ENCODE measurements at regions not wholly inside any gene's neighbourhood (a gene's known extent, or its start where the extent isn't known, plus 50 kb on each side); places are given as distances from the start of the nearest gene placed in this dataset.

DNA sequence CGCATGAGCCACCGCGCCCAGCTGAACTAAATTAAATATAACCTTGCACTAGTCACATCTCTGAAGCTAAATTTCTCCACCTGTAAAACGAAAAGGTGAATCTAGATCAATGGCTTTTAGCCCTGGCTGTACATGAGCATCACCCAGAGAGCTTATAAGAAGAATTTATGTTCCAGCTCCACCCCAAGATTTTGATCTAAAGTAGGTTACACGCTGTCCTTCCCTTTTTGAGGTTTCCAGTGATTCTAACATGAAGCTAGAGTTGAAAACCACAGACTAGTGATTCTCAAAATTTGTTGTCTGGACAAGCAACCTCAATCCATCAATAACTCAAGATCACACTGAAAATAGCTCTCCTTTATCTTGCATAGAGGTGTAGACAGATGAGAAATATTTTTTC is 208.8 kb upstream of the CRIM1 start:
- CTCF ChIA-PET, result interaction anchor here (0.7 kb wide), 1 partner anchor 378 kb away, joined by 3 read pairs; no protein-coding TSS in a partner anchor
- Histone ChIP-seq H3K9me3 (ENCODE audit: control insufficient read depth, insufficient read depth, low read depth, low read length) (no peaks in the 10 kb centered on the region), H3K4me1 (ENCODE audit: control insufficient read depth, insufficient read depth, low read length) (no peaks in the 10 kb centered on the region), H3K27ac (ENCODE audit: extremely low read depth, low read depth, low read length) (no peak overlapping the region), H3K4me3 (ENCODE audit: low read depth, low read length) (no peak overlapping the region), H3K36me3 (ENCODE audit: control insufficient read depth in 2 of 2, insufficient read depth in 1 of 2, low read length in 2 of 2) (no peaks in the 10 kb centered on the region)
- TF ChIP-seq TCF7L2 (IDR thresholded peaks at IDR 0.05; ENCODE audit: borderline replicate concordance, low read depth, low read length) (no peak), ZNF473 (tag by site-specific recombination; IDR thresholded peaks at IDR 0.05) (no peak), OSR2 (tag by site-specific recombination; IDR thresholded peaks at IDR 0.05) (no peak), MEIS1 (CRISPR knock-in tag; IDR thresholded peaks at IDR 0.05; ENCODE audit: borderline replicate concordance) (no peak), ZNF626 (tag by site-specific recombination; IDR thresholded peaks at IDR 0.05) (no peak), PRDM4 (tag by site-specific recombination; IDR thresholded peaks at IDR 0.05) (no peak), ZFP41 (tag by site-specific recombination; IDR thresholded peaks at IDR 0.05; ENCODE audit: borderline replicate concordance) (no peak), PRDM1 (tag by site-specific recombination; IDR thresholded peaks at IDR 0.05) (no peak), ZIC2 (tag by site-specific recombination; IDR thresholded peaks at IDR 0.05) (no peak), ZNF433 (tag by site-specific recombination; IDR thresholded peaks at IDR 0.05; ENCODE audit: low read depth) (no peak), ZNF843 (tag by site-specific recombination; IDR thresholded peaks at IDR 0.05) (no peak), ZNF239 (tag by site-specific recombination; IDR thresholded peaks at IDR 0.05) (no peak), ZNF670 (tag by site-specific recombination; IDR thresholded peaks at IDR 0.05; ENCODE audit: low read depth) (no peak), ZNF354C (tag by site-specific recombination; IDR thresholded peaks at IDR 0.05; ENCODE audit: borderline replicate concordance, low read depth) (no peak)
- TF ChIP-seq, protein P1, sequence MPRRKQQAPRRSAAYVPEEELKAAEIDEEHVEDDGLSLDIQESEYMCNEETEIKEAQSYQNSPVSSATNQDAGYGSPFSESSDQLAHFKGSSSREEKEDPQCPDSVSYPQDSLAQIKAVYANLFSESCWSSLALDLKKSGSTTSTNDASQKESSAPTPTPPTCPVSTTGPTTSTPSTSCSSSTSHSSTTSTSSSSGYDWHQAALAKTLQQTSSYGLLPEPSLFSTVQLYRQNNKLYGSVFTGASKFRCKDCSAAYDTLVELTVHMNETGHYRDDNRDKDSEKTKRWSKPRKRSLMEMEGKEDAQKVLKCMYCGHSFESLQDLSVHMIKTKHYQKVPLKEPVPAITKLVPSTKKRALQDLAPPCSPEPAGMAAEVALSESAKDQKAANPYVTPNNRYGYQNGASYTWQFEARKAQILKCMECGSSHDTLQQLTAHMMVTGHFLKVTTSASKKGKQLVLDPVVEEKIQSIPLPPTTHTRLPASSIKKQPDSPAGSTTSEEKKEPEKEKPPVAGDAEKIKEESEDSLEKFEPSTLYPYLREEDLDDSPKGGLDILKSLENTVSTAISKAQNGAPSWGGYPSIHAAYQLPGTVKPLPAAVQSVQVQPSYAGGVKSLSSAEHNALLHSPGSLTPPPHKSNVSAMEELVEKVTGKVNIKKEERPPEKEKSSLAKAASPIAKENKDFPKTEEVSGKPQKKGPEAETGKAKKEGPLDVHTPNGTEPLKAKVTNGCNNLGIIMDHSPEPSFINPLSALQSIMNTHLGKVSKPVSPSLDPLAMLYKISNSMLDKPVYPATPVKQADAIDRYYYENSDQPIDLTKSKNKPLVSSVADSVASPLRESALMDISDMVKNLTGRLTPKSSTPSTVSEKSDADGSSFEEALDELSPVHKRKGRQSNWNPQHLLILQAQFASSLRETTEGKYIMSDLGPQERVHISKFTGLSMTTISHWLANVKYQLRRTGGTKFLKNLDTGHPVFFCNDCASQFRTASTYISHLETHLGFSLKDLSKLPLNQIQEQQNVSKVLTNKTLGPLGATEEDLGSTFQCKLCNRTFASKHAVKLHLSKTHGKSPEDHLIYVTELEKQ (tag by site-specific recombination; IDR thresholded peaks at IDR 0.05; ENCODE audit: borderline replicate concordance), result no peak
- POLR2A ChIA-PET, result no interaction called here

DNA sequence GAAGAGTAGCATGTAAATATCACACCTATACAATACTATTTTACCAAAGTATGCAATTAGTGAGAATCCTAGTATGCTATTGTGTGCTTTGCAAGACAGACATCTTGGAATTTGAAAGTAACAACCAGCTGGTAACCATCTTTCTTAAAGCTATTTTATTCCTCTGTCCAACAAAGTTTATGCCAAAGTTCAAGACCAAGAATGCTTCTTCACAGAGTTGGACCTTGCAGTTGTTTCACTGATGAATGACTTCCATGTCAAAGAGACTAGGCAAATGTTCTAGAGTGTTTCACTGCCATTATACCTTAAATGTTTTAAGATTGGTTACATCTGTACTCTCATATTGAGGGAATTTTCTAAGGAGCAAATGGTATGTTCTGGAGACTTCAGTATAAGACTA is 215.2 kb upstream of the CRIM1 start:
- H3K36me3 ChIP-seq (ENCODE audit: control insufficient read depth in 2 of 2, insufficient read depth in 1 of 2, low read length in 2 of 2), result no peaks in the 10 kb centered on the region
- POLR2A ChIA-PET, result no interaction called here
- no peaks in the 10 kb centered on the region for H3K4me1 ChIP-seq (ENCODE audit: control insufficient read depth, insufficient read depth, low read length)
- H3K9me3 ChIP-seq (ENCODE audit: control insufficient read depth, insufficient read depth, low read depth, low read length), result no peaks in the 10 kb centered on the region
- CTCF ChIA-PET, result no interaction called here
- TF ChIP-seq KLF16 (tag by site-specific recombination; IDR thresholded peaks at IDR 0.05), result no peak
- TF ChIP-seq ELK4 (IDR thresholded peaks at IDR 0.05; ENCODE audit: borderline replicate concordance, low read depth, low read length), result no peak
- TF ChIP-seq ZNF654 (tag by site-specific recombination; IDR thresholded peaks at IDR 0.05; ENCODE audit: low read depth), result no peak
- TF ChIP-seq ZNF18 (tag by site-specific recombination; IDR thresholded peaks at IDR 0.05), result no peak
- TF ChIP-seq KLF7 (tag by site-specific recombination; IDR thresholded peaks at IDR 0.05; ENCODE audit: borderline replicate concordance), result no peak
- TF ChIP-seq, protein P2, sequence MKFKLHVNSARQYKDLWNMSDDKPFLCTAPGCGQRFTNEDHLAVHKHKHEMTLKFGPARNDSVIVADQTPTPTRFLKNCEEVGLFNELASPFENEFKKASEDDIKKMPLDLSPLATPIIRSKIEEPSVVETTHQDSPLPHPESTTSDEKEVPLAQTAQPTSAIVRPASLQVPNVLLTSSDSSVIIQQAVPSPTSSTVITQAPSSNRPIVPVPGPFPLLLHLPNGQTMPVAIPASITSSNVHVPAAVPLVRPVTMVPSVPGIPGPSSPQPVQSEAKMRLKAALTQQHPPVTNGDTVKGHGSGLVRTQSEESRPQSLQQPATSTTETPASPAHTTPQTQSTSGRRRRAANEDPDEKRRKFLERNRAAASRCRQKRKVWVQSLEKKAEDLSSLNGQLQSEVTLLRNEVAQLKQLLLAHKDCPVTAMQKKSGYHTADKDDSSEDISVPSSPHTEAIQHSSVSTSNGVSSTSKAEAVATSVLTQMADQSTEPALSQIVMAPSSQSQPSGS (tag by site-specific recombination; IDR thresholded peaks at IDR 0.05; ENCODE audit: low read depth), result no peak
- TF ChIP-seq, protein P3, sequence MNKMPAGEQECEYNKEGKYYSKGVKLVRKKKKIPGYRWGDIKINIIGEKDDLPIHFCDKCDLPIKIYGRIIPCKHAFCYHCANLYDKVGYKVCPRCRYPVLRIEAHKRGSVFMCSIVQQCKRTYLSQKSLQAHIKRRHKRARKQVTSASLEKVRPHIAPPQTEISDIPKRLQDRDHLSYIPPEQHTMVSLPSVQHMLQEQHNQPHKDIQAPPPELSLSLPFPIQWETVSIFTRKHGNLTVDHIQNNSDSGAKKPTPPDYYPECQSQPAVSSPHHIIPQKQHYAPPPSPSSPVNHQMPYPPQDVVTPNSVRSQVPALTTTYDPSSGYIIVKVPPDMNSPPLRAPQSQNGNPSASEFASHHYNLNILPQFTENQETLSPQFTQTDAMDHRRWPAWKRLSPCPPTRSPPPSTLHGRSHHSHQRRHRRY (tag by site-specific recombination; IDR thresholded peaks at IDR 0.05), result no peak
- TF ChIP-seq HOXA7 (CRISPR knock-in tag; IDR thresholded peaks at IDR 0.05; ENCODE audit: borderline replicate concordance), result no peak
- TF ChIP-seq GLIS2 (tag by site-specific recombination; IDR thresholded peaks at IDR 0.05), result no peak
- TF ChIP-seq ZNF555 (tag by site-specific recombination; conservative IDR thresholded peaks at IDR 0.05), result no peak
- no peak for TF ChIP-seq ZNF175 (tag by site-specific recombination; IDR thresholded peaks at IDR 0.05)
- H3K4me3 ChIP-seq (ENCODE audit: low read depth, low read length), result no peak overlapping the region
- H3K27ac ChIP-seq (ENCODE audit: extremely low read depth, low read depth, low read length), result no peak overlapping the region

Measured in HEK293 (cell line).